Islet of Langerhans (tissue), 1 donor: ENCODE measurements at regions not wholly inside any gene's neighbourhood (a gene's known extent, or its start where the extent isn't known, plus 50 kb on each side); places are given as distances from the start of the nearest gene placed in this dataset.

Source experiments
- FAIRE-seq: peaks from one replicate; lab custom pipeline; 2011; peaks lifted over from hg19 to GRCh38; lab: Jason Lieb, UNC

GRCh38 chr12:124457287-124458219 lies 109.9 kb downstream of the NCOR2 start:
- no peak for FAIRE-seq

DNA sequence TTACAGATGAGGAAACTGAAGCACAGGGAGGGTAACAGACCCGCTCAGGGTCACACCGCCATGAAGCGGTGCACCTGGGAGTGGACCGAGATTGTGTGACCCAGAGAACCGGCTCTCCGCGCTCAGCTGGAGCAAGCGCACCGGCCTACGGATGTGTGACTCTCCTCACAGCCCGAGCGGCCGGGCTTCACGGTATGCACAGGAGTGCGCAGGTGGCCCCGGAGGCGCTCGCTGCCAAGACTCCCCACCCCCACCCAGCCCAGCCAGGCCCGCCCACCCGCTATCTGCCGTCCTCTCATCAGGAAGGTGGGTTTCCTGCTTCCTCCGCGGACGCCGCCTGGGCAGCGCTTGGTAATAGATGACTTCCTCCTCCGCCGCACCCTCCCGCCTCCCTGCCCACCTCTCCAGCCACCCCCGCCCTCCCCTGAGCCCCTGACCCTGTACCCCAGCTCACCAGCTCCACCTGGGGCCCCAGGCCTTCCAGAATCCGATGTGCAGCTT lies 110.7 kb downstream of the NCOR2 start:
- FAIRE-seq: no peak

DNA sequence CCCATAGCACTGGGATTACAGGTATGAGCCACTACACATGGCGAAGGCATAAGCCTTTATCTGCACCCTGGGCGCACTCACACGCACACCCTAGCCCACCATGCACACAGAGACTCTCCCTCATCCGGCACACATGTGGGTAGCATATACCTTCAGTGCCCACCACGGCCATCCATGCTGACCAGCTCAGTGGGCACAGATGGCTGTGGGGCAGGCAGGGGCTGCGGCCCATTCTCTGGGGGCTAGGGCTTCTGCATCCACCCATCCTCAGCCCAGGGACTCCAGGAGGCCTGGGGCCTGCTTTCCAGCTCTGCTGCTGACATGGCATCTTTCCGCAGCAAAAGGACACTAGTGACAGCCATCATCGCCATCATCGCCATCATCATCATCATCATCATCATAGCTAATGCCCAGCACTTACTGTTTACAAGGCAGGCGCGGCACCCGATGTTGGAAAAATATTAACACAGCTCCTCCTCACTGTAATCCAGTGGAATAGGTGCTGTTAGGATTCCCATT lies 111.2 kb downstream of the NCOR2 start:
- no peak for FAIRE-seq

DNA sequence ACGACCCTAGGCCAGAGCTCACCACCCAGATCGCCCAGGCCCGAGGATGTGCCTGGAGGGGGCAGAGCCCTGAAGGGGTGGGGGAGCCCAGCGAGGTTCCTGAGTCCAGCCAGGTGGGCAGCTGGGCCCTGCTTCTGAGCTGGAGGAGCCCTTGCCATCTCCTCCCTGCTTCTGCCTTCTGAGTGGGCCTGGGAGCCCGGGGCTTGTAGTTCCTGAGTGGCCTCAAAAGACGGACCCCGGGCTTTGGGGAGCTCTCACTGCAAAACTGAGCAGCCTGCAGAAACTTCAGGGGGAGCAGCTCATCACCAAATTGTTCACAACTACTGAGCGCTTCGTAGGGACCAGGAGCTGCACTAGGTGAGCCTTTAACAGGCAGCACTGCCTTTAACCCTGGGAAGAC lies 112.1 kb downstream of the NCOR2 start:
- FAIRE-seq: no peak

GRCh38 chr12:124454735-124455134 lies 112.7 kb downstream of the NCOR2 start:
- FAIRE-seq: peak; percentile 49

GRCh38 chr12:124454352-124454725 lies 113.1 kb downstream of the NCOR2 start:
- no peak for FAIRE-seq

GRCh38 chr12:124453419-124454351 lies 113.7 kb downstream of the NCOR2 start:
- no peak for FAIRE-seq

DNA sequence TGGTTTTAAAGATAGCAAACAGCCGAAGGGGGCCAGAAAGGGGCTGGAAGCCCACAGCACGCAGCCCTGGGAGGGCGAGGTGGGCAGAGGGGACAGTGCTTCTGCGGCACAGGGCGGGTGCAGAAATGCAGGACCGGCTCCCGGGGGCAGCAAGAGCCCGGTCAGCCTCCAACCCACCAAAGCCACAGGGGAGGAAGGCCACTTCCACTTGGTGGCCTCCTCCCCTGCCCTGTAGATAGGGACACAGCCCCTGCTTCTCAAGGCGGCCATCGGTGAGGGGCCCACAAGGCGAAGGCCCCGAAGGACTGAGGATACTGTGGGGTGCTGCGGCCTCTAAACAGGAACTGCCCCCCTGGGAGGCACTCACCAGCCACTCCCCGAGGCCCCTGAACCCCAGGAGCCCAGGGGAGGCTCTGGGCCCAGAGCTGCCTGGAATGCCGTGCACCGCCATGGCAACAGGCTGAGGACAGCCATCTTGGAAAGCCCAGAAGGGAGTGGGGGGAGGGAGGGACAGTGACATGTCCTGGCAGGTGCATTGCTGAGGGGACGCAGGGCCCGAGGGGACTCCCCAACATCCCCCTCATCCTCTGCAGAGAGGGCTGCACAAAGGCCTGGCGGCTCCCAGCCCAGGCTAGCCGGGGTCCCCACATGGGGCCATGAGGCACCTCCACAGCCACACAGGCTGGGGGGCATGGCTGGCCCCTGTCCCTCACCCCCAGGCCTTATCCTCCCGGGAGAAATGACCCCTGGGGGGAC lies 114.7 kb downstream of the NCOR2 start:
- no peak for FAIRE-seq

DNA sequence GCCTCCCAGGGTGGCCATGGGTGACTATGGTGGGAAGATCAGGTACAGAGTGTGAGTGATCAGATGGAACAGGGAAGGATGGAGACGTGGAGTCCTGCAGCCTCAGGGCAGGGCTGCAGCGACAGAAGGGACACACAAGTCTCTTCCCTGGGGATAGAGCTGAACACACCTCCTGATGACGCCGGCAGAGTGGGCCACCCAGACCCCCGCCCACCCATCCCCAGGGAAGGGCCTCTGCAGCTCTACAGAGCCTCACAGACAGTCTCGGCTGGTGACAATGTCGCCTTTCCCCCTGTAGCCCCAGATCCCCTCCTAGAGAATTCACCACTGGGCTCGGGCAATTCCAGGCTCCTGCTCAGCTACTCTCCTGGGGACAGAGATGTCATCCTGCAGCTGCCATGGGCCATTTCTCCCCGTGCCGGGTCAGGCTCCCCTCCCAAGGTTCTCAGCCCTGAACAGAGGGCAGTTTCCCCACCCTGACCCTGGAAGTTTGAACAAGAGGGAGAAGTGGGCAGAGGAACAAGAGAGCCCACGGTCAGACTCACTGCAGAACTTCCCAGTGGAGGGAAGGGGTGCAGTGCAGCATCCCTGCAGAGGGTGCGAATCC lies 115.7 kb downstream of the NCOR2 start:
- FAIRE-seq: no peak

DNA sequence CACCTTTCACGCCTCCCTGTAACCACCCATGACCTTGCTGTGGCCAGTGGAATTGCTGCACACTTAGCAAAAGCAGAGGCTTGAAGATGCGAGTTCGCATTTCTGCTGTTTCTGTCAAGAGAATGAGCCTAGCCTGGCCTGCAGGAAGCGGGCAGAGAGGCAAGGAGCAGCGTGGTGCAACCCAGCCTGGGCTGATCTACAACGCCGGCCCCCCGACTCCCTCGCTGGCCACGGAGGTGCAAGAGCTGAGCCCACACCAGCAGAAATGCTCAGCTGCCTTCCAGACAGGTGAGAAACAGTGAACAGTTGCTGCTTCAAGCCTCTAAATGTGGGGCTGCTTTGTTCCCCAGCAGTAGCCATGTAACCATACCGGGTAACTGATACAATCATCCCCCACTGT lies 116.4 kb downstream of the NCOR2 start:
- no peak for FAIRE-seq

GRCh38 chr12:124450376-124450750 lies 117.0 kb downstream of the NCOR2 start:
- no peak for FAIRE-seq

DNA sequence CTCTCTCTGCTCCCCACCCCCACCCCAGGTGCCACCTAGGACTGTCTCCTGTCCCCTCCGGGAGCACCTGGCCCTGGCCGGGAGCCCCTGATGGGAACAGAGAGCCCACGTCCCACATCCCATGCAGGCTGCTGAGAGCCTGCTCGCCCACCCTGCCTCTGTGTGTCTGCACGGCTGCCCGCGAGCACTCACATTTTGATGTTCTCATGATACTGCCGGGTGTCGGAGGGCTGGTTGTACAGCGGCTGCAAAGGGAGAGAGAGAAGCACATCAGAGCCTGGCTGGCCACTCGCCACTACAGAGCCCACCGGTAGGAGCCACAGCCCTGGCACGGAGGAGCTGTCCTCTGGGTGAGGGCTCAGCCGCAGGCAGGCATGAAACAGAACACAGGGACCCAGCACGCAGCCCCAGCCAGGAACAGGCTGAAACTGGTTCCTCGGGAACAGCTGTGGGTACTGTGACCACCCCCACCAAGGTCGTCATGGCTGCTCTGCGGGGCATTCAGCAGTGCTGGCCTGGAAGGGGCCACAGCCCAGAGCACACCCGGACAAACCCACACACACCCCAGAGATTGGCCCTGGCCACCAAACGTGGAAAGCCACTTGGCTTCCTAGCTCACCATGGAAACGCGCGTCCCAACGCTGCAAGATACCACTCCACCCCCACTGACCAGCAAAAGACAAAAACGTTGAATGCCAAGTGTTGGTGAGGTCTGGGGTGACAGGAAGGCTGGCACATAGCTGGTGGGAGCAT lies 117.6 kb downstream of the NCOR2 start:
- FAIRE-seq: no peak

DNA sequence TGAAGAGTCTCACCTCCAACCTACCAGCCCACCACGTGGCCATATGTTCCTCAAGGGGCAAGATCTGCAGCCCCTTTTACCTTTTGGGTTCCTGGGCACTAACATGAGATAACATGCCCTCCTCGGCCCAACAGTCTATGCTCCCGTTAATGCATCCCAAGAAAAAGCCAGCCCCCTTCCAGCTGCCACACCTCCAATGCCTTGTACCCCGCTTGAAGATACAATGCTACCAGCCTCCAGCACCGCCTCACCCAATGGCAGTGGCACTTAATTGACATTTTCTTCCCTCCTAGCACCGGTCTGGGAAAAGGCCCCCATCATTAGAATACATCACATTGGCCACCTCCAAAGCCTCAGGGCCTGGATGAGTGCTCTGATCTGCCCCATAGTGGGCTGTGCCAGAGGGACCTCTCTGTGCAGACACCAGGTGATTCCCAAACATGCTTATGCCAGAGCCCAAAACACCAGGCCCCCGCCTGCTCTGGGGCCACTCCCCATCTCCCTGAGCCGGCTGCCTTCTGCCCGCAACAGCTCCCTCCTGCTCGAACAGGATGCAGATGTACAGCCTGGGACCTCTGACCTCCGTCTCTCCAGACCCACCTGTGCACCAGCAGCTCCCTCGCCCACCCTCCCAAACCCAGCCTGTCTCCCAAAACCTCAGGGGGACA lies 118.3 kb downstream of the NCOR2 start:
- no peak for FAIRE-seq

- FAIRE-seq: no peak
Observed at GRCh38 chr12:124448241-124448954, 119.0 kb downstream of the NCOR2 start.

DNA sequence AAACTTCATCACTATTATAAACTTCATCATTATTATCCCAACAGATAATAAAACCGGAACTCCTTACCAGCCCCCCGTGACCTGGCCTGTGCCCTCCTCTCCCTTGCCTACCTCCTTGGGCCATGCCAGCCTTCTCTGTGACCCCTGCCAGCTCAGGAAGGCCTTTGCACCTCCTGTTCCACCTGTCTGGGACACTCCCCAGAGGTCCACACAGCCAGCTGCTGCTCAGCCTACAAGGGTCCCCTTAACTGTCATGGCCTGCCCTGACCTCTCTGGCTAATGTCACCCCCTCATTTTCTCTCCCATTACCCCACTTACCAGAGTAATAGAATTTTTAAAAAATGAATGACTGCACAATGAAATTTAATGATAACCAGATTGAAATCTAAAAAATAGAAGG lies 121.0 kb downstream of the NCOR2 start:
- FAIRE-seq: no peak

- no peak for FAIRE-seq
Observed at GRCh38 chr12:124445826-124446225, 121.6 kb downstream of the NCOR2 start.

DNA sequence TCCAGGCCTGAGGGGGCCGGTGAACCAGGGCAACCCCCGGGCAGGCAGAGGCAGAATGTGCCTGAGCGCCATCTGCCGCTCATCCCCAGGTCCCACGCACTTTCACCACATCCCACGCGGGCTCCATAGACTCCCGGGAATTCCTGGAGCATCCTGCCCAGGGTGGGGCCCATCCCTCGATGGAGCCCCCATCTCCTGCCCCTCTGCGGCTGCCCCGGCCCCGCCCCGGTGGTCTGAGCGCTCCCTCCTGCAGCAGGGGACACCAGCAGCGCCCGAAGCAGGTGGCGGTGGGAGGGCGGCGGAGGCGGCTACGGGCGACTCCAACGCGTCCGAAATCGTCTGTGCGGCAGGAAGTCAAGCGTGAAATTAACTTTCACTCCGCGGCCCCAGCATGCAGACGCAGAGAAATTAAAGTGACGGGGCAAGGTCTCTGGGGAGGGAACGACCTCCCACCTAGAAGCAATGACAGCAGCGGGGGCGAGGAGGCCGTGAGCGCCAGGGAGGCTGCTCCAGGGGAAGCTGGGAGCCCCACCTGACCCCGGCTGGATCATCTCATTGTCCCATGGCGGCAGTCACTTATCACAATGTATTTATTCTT lies 122.2 kb downstream of the NCOR2 start:
- FAIRE-seq: no peak

GRCh38 chr12:124443931-124444712 lies 123.3 kb downstream of the NCOR2 start:
- no peak for FAIRE-seq
